ENCODE measurements at regions not wholly inside any gene's neighbourhood (a gene's known extent, or its start where the extent isn't known, plus 50 kb on each side); places are given as distances from the start of the nearest gene placed in this dataset.

DNA sequence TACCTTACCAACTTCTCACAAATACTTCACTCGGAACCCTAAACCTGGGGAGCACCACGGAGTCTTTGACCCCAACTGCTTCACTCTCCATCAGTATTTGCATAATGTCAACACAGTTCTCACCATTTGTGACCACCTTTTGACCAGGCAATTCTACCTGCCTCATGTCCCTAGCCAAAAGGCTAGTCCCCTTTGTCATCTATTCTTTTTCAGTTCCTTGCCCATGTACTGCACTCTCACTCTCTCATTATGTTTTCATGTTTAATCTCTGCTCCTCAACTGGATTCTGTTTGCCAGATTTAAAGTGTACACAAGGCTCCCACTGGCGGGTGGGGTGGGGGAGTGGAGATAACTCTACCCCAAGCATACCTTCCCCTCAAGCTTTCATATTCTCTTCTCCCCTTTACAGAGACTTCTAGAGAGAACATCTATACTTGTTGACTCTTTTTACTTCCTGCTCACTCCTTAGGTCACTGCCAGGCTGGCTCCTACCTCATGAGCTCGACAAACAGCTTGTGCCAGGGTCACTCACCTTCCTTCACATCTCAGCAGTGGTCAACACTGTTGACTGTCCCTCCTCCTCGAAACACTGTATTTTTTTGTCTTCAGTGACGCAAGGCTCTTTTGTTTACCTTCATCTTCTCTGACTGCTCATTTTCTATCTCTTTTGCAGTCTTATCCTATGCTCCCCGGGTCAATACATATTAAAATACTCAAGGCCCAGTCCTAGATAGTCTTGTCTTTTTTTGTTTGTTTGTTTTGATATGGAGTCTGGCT, 88.7 kb upstream of the MAP4K3 start:
- Histone ChIP-seq H3K4me3 (no peak overlapping the region), H3K27ac (no peak overlapping the region), H3K36me3 (no peaks in the 10 kb centered on the region), H3K4me1 (no peaks in the 10 kb centered on the region), H3K9me3 (peaks cover 0 to 10% of the 10 kb centered on the region in 2 donors), H3K27me3 (no peaks in the 10 kb centered on the region)
- no peak for DNase-seq (ENCODE audit: low spot score in 2 of 2)
- intact Hi-C loops (cut with DNase I; ENCODE audit: low total_unique reads): loop anchor here (10.0 kb wide), 1 partner anchor 209 kb away; no protein-coding TSS in a partner anchor
- TF ChIP-seq, protein P1, sequence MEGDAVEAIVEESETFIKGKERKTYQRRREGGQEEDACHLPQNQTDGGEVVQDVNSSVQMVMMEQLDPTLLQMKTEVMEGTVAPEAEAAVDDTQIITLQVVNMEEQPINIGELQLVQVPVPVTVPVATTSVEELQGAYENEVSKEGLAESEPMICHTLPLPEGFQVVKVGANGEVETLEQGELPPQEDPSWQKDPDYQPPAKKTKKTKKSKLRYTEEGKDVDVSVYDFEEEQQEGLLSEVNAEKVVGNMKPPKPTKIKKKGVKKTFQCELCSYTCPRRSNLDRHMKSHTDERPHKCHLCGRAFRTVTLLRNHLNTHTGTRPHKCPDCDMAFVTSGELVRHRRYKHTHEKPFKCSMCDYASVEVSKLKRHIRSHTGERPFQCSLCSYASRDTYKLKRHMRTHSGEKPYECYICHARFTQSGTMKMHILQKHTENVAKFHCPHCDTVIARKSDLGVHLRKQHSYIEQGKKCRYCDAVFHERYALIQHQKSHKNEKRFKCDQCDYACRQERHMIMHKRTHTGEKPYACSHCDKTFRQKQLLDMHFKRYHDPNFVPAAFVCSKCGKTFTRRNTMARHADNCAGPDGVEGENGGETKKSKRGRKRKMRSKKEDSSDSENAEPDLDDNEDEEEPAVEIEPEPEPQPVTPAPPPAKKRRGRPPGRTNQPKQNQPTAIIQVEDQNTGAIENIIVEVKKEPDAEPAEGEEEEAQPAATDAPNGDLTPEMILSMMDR (IDR thresholded peaks at IDR 0.05): no peak
- TF ChIP-seq POLR2A (IDR thresholded peaks at IDR 0.05): no peak
- no peak for TF ChIP-seq POLR2AphosphoS5 (IDR thresholded peaks at IDR 0.05)

DNA sequence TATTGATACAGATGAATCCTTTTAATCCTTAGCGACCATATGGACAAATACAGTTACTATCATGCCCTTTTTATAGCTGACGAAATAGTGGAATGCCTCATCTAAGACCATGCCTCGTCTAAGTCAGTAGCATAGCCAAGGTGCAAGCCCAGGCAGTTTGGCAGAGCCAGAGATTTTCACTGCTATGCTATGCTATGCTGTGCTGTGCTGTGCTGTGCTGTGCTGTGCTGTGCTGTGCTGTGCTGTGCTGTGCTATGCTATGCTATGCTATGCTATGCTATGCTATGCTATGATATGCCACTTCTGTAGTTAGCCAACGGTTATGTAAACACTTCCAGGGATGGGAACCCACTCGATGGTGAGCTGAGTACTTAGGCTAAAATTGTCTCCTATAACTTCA, 91.6 kb upstream of the MAP4K3 start:
- intact Hi-C loops (cut with DNase I; ENCODE audit: low total_unique reads): loop anchor here (10.0 kb wide), 1 partner anchor 206 kb away; no protein-coding TSS in a partner anchor
- DNase-seq (ENCODE audit: low spot score in 2 of 2): no peak
- H3K9me3 ChIP-seq: no peaks in the 10 kb centered on the region
- no peak for TF ChIP-seq POLR2AphosphoS5 (IDR thresholded peaks at IDR 0.05)
- TF ChIP-seq POLR2A (IDR thresholded peaks at IDR 0.05): no peak
- TF ChIP-seq, protein P1 (IDR thresholded peaks at IDR 0.05): no peak
- no peak overlapping the region for H3K4me3 ChIP-seq
- no peak overlapping the region for H3K27ac ChIP-seq
- no peaks in the 10 kb centered on the region for H3K27me3 ChIP-seq
- H3K4me1 ChIP-seq: no peaks in the 10 kb centered on the region
- no peaks in the 10 kb centered on the region for H3K36me3 ChIP-seq

DNA sequence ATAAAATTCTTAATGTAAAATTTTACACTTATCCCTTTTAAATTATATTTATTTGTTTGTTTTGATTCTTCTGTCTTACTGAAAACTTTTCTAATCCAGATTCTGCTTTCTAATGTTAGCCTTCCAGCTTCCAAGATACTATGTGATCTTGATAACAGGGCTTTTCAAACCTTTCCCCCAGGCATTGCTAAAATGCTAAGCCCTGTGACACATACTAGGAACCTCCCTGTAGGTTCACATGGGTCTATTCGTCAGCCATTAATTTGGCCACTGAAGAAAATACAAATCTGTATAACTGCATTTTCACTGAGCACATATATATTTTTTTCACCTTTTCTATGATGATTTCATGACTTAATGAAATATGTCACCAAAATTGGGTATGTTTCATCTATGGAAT, 92.8 kb upstream of the MAP4K3 start:
- no peak overlapping the region for H3K4me3 ChIP-seq
- intact Hi-C loops (cut with DNase I; ENCODE audit: low total_unique reads): loop anchor here (10.0 kb wide), 1 partner anchor 205 kb away; no protein-coding TSS in a partner anchor
- no peak for DNase-seq (ENCODE audit: low spot score in 2 of 2)
- no peak overlapping the region for H3K27ac ChIP-seq
- H3K4me1 ChIP-seq: no peaks in the 10 kb centered on the region
- no peaks in the 10 kb centered on the region for H3K36me3 ChIP-seq
- no peaks in the 10 kb centered on the region for H3K9me3 ChIP-seq
- no peaks in the 10 kb centered on the region for H3K27me3 ChIP-seq
- TF ChIP-seq POLR2AphosphoS5 (IDR thresholded peaks at IDR 0.05) (no peak), POLR2A (IDR thresholded peaks at IDR 0.05) (no peak)
- TF ChIP-seq, protein P1 (IDR thresholded peaks at IDR 0.05): no peak

DNA sequence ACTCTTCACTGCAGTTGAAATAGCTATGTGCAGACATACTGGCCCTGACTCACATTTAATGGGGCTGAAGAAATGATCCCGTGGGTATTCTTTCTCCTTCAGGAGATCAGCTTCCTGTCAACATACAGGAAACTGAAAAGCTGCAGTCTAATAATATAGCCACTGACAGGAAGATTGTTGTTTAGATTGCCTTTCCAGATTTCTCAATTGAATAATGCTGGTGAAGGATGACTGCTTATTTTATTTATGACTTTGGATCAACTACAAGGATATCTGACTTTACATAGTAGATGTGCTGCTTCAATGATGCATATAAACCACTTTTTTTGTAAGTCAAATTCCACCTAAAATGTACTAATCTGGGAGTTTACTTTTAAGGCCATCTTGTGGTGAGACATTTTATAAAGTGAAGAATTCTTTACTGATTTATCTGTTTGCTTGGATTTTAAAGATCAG, 93.4 kb upstream of the MAP4K3 start:
- intact Hi-C loops (cut with DNase I; ENCODE audit: low total_unique reads): no loop called here
- Histone ChIP-seq H3K27ac (no peak overlapping the region), H3K36me3 (no peaks in the 10 kb centered on the region), H3K4me3 (no peak overlapping the region), H3K4me1 (no peaks in the 10 kb centered on the region), H3K27me3 (no peaks in the 10 kb centered on the region), H3K9me3 (no peaks in the 10 kb centered on the region)
- no peak for DNase-seq (ENCODE audit: low spot score in 2 of 2)
- TF ChIP-seq, protein P1 (IDR thresholded peaks at IDR 0.05): no peak
- TF ChIP-seq POLR2A (IDR thresholded peaks at IDR 0.05) (no peak), POLR2AphosphoS5 (IDR thresholded peaks at IDR 0.05) (no peak)

DNA sequence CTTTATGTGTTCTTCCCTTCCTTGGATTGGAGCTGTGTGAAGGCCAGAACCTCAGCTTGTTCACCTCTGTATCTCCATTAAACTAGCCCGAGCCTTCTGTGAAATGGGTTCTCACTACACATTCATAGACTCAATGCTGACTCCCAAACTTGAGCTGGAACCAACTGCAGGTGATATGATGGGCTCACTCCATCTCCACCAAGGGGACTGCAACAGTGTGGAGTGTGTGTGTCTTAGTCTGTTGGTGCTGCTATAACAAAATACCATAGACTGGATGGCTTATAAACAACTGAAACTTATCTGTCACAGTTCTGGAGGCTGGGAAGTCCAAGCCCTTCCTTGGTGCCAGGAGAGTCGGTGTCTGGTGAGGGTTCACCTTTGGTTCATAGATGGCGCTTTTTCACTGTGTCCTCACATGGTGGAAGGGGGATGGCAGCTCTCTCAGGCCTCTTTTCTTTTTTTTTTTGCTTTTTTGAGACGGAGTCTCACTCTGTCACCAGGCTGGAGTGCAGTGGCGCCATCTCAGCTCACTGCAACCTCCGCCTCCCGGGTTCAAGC, 94.2 kb upstream of the MAP4K3 start:
- H3K4me1 ChIP-seq: no peaks in the 10 kb centered on the region
- no peak overlapping the region for H3K27ac ChIP-seq
- no peak for DNase-seq (ENCODE audit: low spot score in 2 of 2)
- TF ChIP-seq POLR2AphosphoS5 (IDR thresholded peaks at IDR 0.05) (no peak), POLR2A (IDR thresholded peaks at IDR 0.05) (no peak)
- TF ChIP-seq, protein P1 (IDR thresholded peaks at IDR 0.05): no peak
- H3K4me3 ChIP-seq: no peak overlapping the region
- H3K9me3 ChIP-seq: no peaks in the 10 kb centered on the region
- intact Hi-C loops (cut with DNase I; ENCODE audit: low total_unique reads): no loop called here
- H3K27me3 ChIP-seq: no peaks in the 10 kb centered on the region
- H3K36me3 ChIP-seq: no peaks in the 10 kb centered on the region
